Right lobe of liver (tissue), 6 donors: ENCODE measurements at regions not wholly inside any gene's neighbourhood (a gene's known extent, or its start where the extent isn't known, plus 50 kb on each side); places are given as distances from the start of the nearest gene placed in this dataset.

ENCODE experiments used
- ATAC-seq, 4 donors: fragments of 200-7000 bp; cut with Tn5 transposase; one replicate each; pipeline ENCODE4 v1.9.1; 2020; ENCODE audit warnings: mild to moderate bottlenecking in 4 of 4, moderate library complexity in 4 of 4
- DNase-seq, 3 donors: peaks; one replicate each; pipeline ENCODE4 v3.0.0-alpha.2; 2020
- H3K27ac ChIP-seq, 3 donors: fragments of 200-600 bp; one replicate each; pipeline ENCODE4 v1.8.0; 2022
- H3K27me3 ChIP-seq, 2 donors: fragments of 200-600 bp; one replicate each; pipeline ENCODE4 v1.8.0; 2022
- H3K36me3 ChIP-seq, 4 donors: fragments of 200-600 bp; sonication (generic) in 1 of 4; one replicate each; pipeline versions ENCODE4 v1.5.1 to v1.8.0; 2017 to 2022; ENCODE audit warnings: control low read depth in 1 of 4
- H3K4me1 ChIP-seq, 4 donors: fragments of 200-600 bp; sonication (generic) in 1 of 4; one replicate each; pipeline versions ENCODE4 v1.5.1 to v1.8.0; 2017 to 2022; ENCODE audit warnings: control low read depth in 1 of 4
- H3K4me3 ChIP-seq, 3 donors: fragments of 200-600 bp; one replicate each; pipeline ENCODE4 v1.8.0; 2022
- H3K9me3 ChIP-seq, 4 donors: fragments of 200-600 bp; sonication (generic) in 1 of 4; one replicate each; pipeline versions ENCODE4 v1.5.1 to v1.8.0; 2017 to 2022; ENCODE audit warnings: control low read depth in 1 of 4
- CTCF ChIP-seq, 4 donors: fragments of 200-600 bp in 3 of 4; fragments of 450-650 bp in 1 of 4; IDR thresholded peaks; one replicate each; pipeline versions ENCODE4 v1.5.1 to v1.8.0; 2016 to 2022; ENCODE audit warnings: antibody characterized with exemption in 4 of 4, mild to moderate bottlenecking in 2 of 4
- POLR2A ChIP-seq: fragments of 450-650 bp; IDR thresholded peaks from one replicate; pipeline ENCODE4 v1.6.1; 2017; ENCODE audit warnings: antibody characterized with exemption, mild to moderate bottlenecking
- WGBS: methylation state at CpG from one replicate; pipeline ENCODE4 v1.1.6; 2018; ENCODE audit warnings: low coverage, low lambda C conversion rate; ENCODE audit not compliant: insufficient coverage; ENCODE audit errors: missing lambda C conversion rate; 5-methylcytosine and 5-hydroxymethylcytosine counted together
- intact Hi-C, 2 donors: fragments of 100-400 bp; cut with DNase I; formaldehyde crosslinking; loops; one replicate each; pipeline versions ENCODE4 v1.11.2 to v1.14.1; 2022
- donor health status: DM: no; HTN: yes; CAD: no.
- donor health status: DM: no; HTN: no; CAD: no.
- donor health status: DM: no; HTN: no; CAD: no.
- donor health status: DM: no; HTN: yes; CAD: no.
- donor health status: DM: no; HTN: yes; CAD: no.

GRCh38 chr16:59252317-59252716, 518.2 kb upstream of the GOT2 start:
- H3K9me3 ChIP-seq: no peaks in the 10 kb centered on the region

GRCh38 chr16:59249011-59249410, 514.9 kb upstream of the GOT2 start:
- WGBS: 47% methylated on average over 2 of the region's 4 CpGs
- Histone ChIP-seq H3K36me3 (no peaks in the 10 kb centered on the region), H3K27me3 (no peaks in the 10 kb centered on the region), H3K9me3 (no peaks in the 10 kb centered on the region), H3K27ac (no peak overlapping the region), H3K4me3 (no peak overlapping the region), H3K4me1 (no peaks in the 10 kb centered on the region)
- TF ChIP-seq POLR2A (no peak), CTCF (IDR thresholded peaks at IDR 0.05) (peak in 3 of 4 donors; percentile 18 to 51 (median 31))
- ATAC-seq (peak; percentile 32 to 99 (median 72)), DNase-seq (peak in 2 of 3 donors; percentile 47 to 59)
- intact Hi-C loops: no loop called here

More at GRCh38 chr16:59252317-59252716, 518.2 kb upstream of the GOT2 start:
- intact Hi-C loops: no loop called here
- Histone ChIP-seq H3K36me3 (no peaks in the 10 kb centered on the region), H3K4me3 (no peak overlapping the region), H3K4me1 (no peaks in the 10 kb centered on the region), H3K27me3 (no peaks in the 10 kb centered on the region), H3K27ac (no peak overlapping the region)
- DNase-seq: no peak
- 33% methylated on average over 2 of the region's 3 CpGs for WGBS
- ATAC-seq: no peak
- no peak for TF ChIP-seq CTCF (IDR thresholded peaks at IDR 0.05)
- TF ChIP-seq POLR2A: no peak

GRCh38 chr16:59242556-59242955, 508.4 kb upstream of the GOT2 start:
- Histone ChIP-seq H3K36me3 (no peaks in the 10 kb centered on the region), H3K27me3 (no peaks in the 10 kb centered on the region), H3K4me1 (no peaks in the 10 kb centered on the region), H3K27ac (no peak overlapping the region), H3K4me3 (no peak overlapping the region), H3K9me3 (no peaks in the 10 kb centered on the region)
- ATAC-seq: no peak
- DNase-seq: no peak
- 60% methylated on average over 4 of the region's 4 CpGs for WGBS
- intact Hi-C loops: no loop called here
- TF ChIP-seq CTCF (IDR thresholded peaks at IDR 0.05): no peak
- no peak for TF ChIP-seq POLR2A

- TF ChIP-seq CTCF (IDR thresholded peaks at IDR 0.05) (no peak), POLR2A (no peak)
- DNase-seq: no peak
Measured at GRCh38 chr16:59238246-59238645, 504.1 kb upstream of the GOT2 start.

More at GRCh38 chr16:59238246-59238645, 504.1 kb upstream of the GOT2 start:
- ATAC-seq: no peak
- Histone ChIP-seq H3K36me3 (no peaks in the 10 kb centered on the region), H3K27me3 (no peaks in the 10 kb centered on the region), H3K4me3 (no peak overlapping the region), H3K9me3 (no peaks in the 10 kb centered on the region), H3K27ac (no peak overlapping the region), H3K4me1 (no peaks in the 10 kb centered on the region)
- WGBS: 64% methylated on average over 2 of the region's 3 CpGs
- intact Hi-C loops: no loop called here
